ENCODE measurements at regions not wholly inside any gene's neighbourhood (a gene's known extent, or its start where the extent isn't known, plus 50 kb on each side); places are given as distances from the start of the nearest gene placed in this dataset.

- TF ChIP-seq BCL11A (IDR thresholded peaks at IDR 0.05; ENCODE audit: low read depth in 2 of 2, low read length in 2 of 2), result no peak
- TF ChIP-seq CHD2 (IDR thresholded peaks at IDR 0.05; ENCODE audit: low read length), result no peak
- no peak for TF ChIP-seq SUZ12 (IDR thresholded peaks at IDR 0.05; ENCODE audit: low read length)
- TF ChIP-seq NRF1 (IDR thresholded peaks at IDR 0.05; ENCODE audit: low read depth, low read length), result no peak
- TF ChIP-seq CTCF (IDR thresholded peaks at IDR 0.05; ENCODE audit: control extremely low read depth in 1 of 3, insufficient read depth in 1 of 3, low read depth in 1 of 3, low read length in 3 of 3), result no peak
Observed at GRCh38 chr5:10885026-10885425, 124.0 kb upstream of the DAP start.

All from H1 (cell line).